ENCODE measurements at regions not wholly inside any gene's neighbourhood (a gene's known extent, or its start where the extent isn't known, plus 50 kb on each side); places are given as distances from the start of the nearest gene placed in this dataset.

GRCh38 chr4:141402712-141403111 lies 182.0 kb downstream of the ZNF330 start:
- H3K4me3 ChIP-seq (ENCODE audit: low read depth, low read length), result no peak overlapping the region
- no peak for TF ChIP-seq CTCF (IDR thresholded peaks at IDR 0.05; ENCODE audit: low read depth, low read length)

GRCh38 chr4:141403782-141404181 lies 183.1 kb downstream of the ZNF330 start:
- H3K4me3 ChIP-seq (ENCODE audit: low read depth, low read length), result no peak overlapping the region
- no peak for TF ChIP-seq CTCF (IDR thresholded peaks at IDR 0.05; ENCODE audit: low read depth, low read length)

GRCh38 chr4:141406237-141406636 lies 185.5 kb downstream of the ZNF330 start:
- no peak overlapping the region for H3K4me3 ChIP-seq (ENCODE audit: low read depth, low read length)
- no peak for TF ChIP-seq CTCF (IDR thresholded peaks at IDR 0.05; ENCODE audit: low read depth, low read length)

GRCh38 chr4:141409556-141409955 lies 188.9 kb downstream of the ZNF330 start:
- TF ChIP-seq CTCF (IDR thresholded peaks at IDR 0.05; ENCODE audit: low read depth, low read length), result no peak
- H3K4me3 ChIP-seq (ENCODE audit: low read depth, low read length), result no peak overlapping the region

GRCh38 chr4:141410839-141411238 lies 190.1 kb downstream of the ZNF330 start:
- no peak overlapping the region for H3K4me3 ChIP-seq (ENCODE audit: low read depth, low read length)
- no peak for TF ChIP-seq CTCF (IDR thresholded peaks at IDR 0.05; ENCODE audit: low read depth, low read length)

GRCh38 chr4:141411936-141412335 lies 191.2 kb downstream of the ZNF330 start:
- H3K4me3 ChIP-seq (ENCODE audit: low read depth, low read length), result no peak overlapping the region
- no peak for TF ChIP-seq CTCF (IDR thresholded peaks at IDR 0.05; ENCODE audit: low read depth, low read length)

- no peak for TF ChIP-seq CTCF (IDR thresholded peaks at IDR 0.05; ENCODE audit: low read depth, low read length)
These were observed 192.7 kb downstream of the ZNF330 start for GRCh38 chr4:141413366-141413765.

More at GRCh38 chr4:141413366-141413765, 192.7 kb downstream of the ZNF330 start:
- no peak overlapping the region for H3K4me3 ChIP-seq (ENCODE audit: low read depth, low read length)
